ENCODE measurements at regions not wholly inside any gene's neighbourhood (a gene's known extent, or its start where the extent isn't known, plus 50 kb on each side); places are given as distances from the start of the nearest gene placed in this dataset.
"Not testable (repeated sequence)": the region's sequence is repeated elsewhere in the genome, so short reads cannot be mapped to it uniquely, and the experiment has no call there.

- DNase-seq (ENCODE audit: insufficient read length, low spot score) (no peak), FAIRE-seq (no peak)
Measured at GRCh38 chr2:35463805-35464596, 891.6 kb upstream of the CRIM1 start.

GRCh38 chr2:35462226-35462998 lies 893.2 kb upstream of the CRIM1 start:
- FAIRE-seq = no peak
- DNase-seq (ENCODE audit: insufficient read length, low spot score) = no peak

- DNase-seq (ENCODE audit: insufficient read length, low spot score) (no peak), FAIRE-seq (no peak)
Measured at GRCh38 chr2:35461406-35461805, 894.2 kb upstream of the CRIM1 start.

GRCh38 chr2:35454966-35455638 lies 900.5 kb upstream of the CRIM1 start:
- FAIRE-seq (no peak), DNase-seq (ENCODE audit: insufficient read length, low spot score) (no peak)

- DNase-seq (ENCODE audit: insufficient read length, low spot score) (no peak), FAIRE-seq (no peak)
Measured at GRCh38 chr2:35447821-35448220, 907.8 kb upstream of the CRIM1 start.

GRCh38 chr2:35447215-35447614 lies 908.4 kb upstream of the CRIM1 start:
- FAIRE-seq = no peak
- no peak for DNase-seq (ENCODE audit: insufficient read length, low spot score)

- FAIRE-seq (no peak), DNase-seq (ENCODE audit: insufficient read length, low spot score) (no peak)
Measured at GRCh38 chr2:35443087-35443486, 912.5 kb upstream of the CRIM1 start.

GRCh38 chr2:35441575-35441974 lies 914.0 kb upstream of the CRIM1 start:
- not testable (repeated sequence) for FAIRE-seq; DNase-seq (ENCODE audit: insufficient read length, low spot score)

GRCh38 chr2:35440308-35440707 lies 915.3 kb upstream of the CRIM1 start:
- not testable (repeated sequence) for FAIRE-seq; DNase-seq (ENCODE audit: insufficient read length, low spot score)

- FAIRE-seq; DNase-seq (ENCODE audit: insufficient read length, low spot score): not testable (repeated sequence)
Measured at GRCh38 chr2:35436893-35437292, 918.7 kb upstream of the CRIM1 start.

- FAIRE-seq = peak; percentile 28
- DNase-seq (ENCODE audit: insufficient read length, low spot score) = no peak
Measured at GRCh38 chr2:35428548-35428947, 927.0 kb upstream of the CRIM1 start.

- FAIRE-seq (no peak), DNase-seq (ENCODE audit: insufficient read length, low spot score) (no peak)
Measured at GRCh38 chr2:35421485-35421884, 934.1 kb upstream of the CRIM1 start.

GRCh38 chr2:35417293-35417692 lies 938.3 kb upstream of the CRIM1 start:
- DNase-seq (ENCODE audit: insufficient read length, low spot score) (no peak), FAIRE-seq (no peak)

- DNase-seq (ENCODE audit: insufficient read length, low spot score) (no peak), FAIRE-seq (no peak)
Measured at GRCh38 chr2:35416391-35417140, 939.0 kb upstream of the CRIM1 start.

- FAIRE-seq (no peak), DNase-seq (ENCODE audit: insufficient read length, low spot score) (no peak)
Measured at GRCh38 chr2:35415942-35416341, 939.6 kb upstream of the CRIM1 start.

GRCh38 chr2:35415282-35415681 lies 940.3 kb upstream of the CRIM1 start:
- no peak for FAIRE-seq
- no peak for DNase-seq (ENCODE audit: insufficient read length, low spot score)

- DNase-seq (ENCODE audit: insufficient read length, low spot score) = peak; percentile 12
- no peak for FAIRE-seq
Measured at GRCh38 chr2:35410431-35411061, 945.0 kb upstream of the CRIM1 start.

- DNase-seq (ENCODE audit: insufficient read length, low spot score) (no peak), FAIRE-seq (no peak)
Measured at GRCh38 chr2:35409762-35410161, 945.8 kb upstream of the CRIM1 start.

- FAIRE-seq (no peak), DNase-seq (ENCODE audit: insufficient read length, low spot score) (no peak)
Measured at GRCh38 chr2:35408320-35408719, 947.3 kb upstream of the CRIM1 start.

- DNase-seq (ENCODE audit: insufficient read length, low spot score) (no peak), FAIRE-seq (no peak)
Measured at GRCh38 chr2:35391736-35392442, 963.7 kb upstream of the CRIM1 start.
